GM13977 (cell line): ENCODE measurements at regions not wholly inside any gene's neighbourhood (a gene's known extent, or its start where the extent isn't known, plus 50 kb on each side); places are given as distances from the start of the nearest gene placed in this dataset.

Experiments
- DNase-seq: peaks from one replicate; pipeline ENCODE4 v3.0.0; 2012; ENCODE audit warnings: low spot score
- in situ Hi-C: fragments of 300-500 bp; cut with MboI; formaldehyde crosslinking; loops from one replicate; pipeline ENCODE4 v1.12.0; 2022; ENCODE audit warnings: low sequenced_read_pairs, low pct_unique_long_range_greater_than_20kb, mixed read lengths, inconsistent platforms; ENCODE audit not compliant: unreplicated experiment
- TF ChIP-seq, protein P1 (sequence below): IDR thresholded peaks from 2 replicates; pipeline ENCODE4 v1.5.1; 2012; ENCODE audit warnings: mild to moderate bottlenecking, control low read depth; ENCODE audit not compliant: insufficient read depth; ENCODE audit errors: extremely low read depth, missing control alignments

- in situ Hi-C loops, result no loop called here
- TF ChIP-seq, protein P1, sequence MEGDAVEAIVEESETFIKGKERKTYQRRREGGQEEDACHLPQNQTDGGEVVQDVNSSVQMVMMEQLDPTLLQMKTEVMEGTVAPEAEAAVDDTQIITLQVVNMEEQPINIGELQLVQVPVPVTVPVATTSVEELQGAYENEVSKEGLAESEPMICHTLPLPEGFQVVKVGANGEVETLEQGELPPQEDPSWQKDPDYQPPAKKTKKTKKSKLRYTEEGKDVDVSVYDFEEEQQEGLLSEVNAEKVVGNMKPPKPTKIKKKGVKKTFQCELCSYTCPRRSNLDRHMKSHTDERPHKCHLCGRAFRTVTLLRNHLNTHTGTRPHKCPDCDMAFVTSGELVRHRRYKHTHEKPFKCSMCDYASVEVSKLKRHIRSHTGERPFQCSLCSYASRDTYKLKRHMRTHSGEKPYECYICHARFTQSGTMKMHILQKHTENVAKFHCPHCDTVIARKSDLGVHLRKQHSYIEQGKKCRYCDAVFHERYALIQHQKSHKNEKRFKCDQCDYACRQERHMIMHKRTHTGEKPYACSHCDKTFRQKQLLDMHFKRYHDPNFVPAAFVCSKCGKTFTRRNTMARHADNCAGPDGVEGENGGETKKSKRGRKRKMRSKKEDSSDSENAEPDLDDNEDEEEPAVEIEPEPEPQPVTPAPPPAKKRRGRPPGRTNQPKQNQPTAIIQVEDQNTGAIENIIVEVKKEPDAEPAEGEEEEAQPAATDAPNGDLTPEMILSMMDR, result no peak
- DNase-seq, result no peak
Observed at GRCh38 chr2:12317814-12318426, 398.8 kb upstream of the TRIB2 start.

DNA sequence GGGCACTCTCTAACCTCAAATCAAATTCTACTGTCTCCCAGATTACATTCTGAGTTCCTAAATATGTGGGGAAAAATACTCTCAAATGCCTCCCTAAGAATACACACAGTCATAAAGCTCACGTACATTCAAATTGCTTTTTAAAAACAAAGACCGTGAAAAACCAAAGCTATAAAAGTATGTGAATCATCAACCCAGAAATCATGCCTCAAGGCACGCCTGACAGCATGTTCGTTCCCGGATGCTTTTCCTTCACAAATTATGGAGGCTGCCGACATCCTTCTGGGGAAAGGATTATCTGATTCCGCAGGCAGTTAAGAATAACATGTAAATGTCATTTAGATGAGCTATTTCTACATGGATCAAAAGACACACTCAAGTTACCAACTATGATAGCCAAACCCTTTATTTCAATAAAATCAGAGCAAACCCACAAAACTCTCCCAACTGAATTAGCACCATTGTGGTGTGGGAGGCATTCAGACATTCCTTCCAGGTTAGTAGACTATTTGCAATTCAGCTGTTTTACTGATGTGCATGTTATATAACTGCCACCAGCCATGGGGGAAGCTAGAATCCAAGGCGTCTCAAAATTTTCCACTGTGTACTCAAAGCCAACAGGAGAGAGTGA, 398.2 kb upstream of the TRIB2 start:
- TF ChIP-seq, protein P1, result no peak
- in situ Hi-C loops, result no loop called here
- no peak for DNase-seq

DNA sequence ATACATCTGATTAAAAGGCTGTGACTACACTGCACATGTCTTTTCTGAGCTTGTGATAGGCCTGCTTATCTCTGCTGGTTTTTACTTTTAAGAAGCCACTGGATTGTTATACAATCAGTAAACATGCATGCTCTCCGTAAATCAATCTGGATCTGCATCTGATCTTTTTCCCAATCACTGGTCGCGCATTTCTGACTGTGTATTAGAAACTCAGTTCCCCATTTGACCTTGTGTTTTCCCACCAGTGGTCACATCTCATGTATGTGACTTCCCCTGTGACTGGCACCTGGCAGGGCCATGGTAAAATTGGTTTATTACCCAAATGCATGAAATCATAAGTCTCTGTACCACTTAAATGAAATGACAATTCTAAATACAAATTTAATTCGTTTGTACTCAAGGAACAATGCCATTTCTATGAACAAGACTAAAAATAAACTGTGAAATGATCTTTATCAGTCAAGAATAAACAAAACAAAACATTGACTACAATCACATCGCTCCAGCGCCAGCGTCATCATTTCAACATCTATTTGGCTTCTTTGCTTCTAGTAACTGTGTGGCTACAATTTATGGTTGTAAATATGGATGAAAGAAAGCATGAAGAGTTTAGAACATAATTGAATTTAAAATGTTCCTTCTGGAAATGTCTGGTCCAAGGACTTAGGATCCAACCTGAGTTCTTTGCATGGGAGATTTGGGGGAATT, 396.6 kb upstream of the TRIB2 start:
- TF ChIP-seq, protein P1, result no peak
- in situ Hi-C loops, result no loop called here

GRCh38 chr2:12320991-12321641, 395.6 kb upstream of the TRIB2 start:
- TF ChIP-seq, protein P1, result no peak
- in situ Hi-C loops, result no loop called here
- no peak for DNase-seq

More for the DNA sequence above, 396.6 kb upstream of the TRIB2 start:
- DNase-seq, result no peak

GRCh38 chr2:12321886-12322285, 394.9 kb upstream of the TRIB2 start:
- in situ Hi-C loops, result no loop called here
- TF ChIP-seq, protein P1, result no peak
- no peak for DNase-seq

DNA sequence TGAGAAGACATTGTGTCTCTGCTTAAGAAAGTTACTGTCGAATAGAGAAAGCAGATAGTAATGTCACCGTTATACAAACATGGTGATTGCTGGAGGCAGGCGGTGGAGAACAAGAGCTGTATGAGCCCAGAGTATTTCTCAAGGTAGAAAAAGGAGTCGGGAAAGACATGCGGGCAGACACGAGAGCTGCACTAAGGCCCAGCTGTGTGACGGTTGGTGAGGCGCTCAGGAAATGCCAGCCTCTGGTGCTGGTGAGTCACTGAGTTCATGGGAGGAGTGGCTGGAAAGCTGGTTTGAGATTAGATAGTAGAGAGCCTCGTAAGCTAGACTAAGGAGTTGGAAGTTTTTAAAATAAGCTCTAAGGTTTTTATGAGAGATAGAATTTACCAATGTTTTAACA, 390.9 kb upstream of the TRIB2 start:
- in situ Hi-C loops, result no loop called here
- DNase-seq, result no peak
- TF ChIP-seq, protein P1, result no peak
